GM19324 (cell line): ENCODE measurements at regions not wholly inside any gene's neighbourhood (a gene's known extent, or its start where the extent isn't known, plus 50 kb on each side); places are given as distances from the start of the nearest gene placed in this dataset.

Source experiments
- ATAC-seq: cut with Tn5 transposase; IDR thresholded peaks from one replicate; pipeline ENCODE4 v1.9.1; 2021; ENCODE audit warnings: mild to moderate bottlenecking, moderate library complexity; ENCODE audit not compliant: unreplicated experiment, low FRiP score

DNA sequence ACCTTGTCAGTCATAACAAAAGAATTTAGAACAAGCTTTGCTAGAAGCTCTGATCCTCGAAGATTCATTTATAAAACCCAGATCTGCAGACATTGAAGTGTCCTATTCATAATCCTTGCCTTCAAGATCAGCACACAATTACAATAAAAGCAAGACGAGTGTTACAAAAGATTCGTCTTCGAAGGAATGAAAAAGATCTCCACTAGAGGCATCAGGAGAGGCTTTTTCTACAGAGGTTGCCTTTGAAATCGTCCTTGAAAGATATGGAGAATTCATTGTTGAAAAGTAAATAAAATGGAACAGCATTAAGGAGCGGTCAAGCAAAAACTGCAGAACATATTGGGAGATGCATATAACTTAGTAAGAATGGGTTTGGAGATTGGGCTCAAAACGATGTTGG is 146.4 kb downstream of the BMP4 start:
- no peak for ATAC-seq

DNA sequence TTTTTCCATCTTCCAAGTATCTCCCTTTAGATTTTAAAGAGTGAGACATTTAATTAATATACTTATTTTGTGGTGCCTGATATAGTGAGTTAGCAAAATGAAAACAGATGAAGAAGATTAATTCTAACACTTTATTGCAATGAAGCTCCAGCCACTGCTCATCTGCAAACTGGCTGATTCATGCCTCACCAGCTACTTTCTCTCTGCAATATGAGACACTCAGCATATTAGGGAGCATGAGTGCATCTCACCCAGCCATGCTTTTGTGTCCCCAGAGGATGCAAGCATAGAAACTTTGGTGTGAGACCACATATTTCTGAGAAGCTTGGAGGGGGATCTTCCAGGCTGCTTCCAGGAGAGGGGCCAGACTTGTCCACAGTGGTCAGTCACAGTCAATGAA is 148.6 kb downstream of the BMP4 start:
- no peak for ATAC-seq

DNA sequence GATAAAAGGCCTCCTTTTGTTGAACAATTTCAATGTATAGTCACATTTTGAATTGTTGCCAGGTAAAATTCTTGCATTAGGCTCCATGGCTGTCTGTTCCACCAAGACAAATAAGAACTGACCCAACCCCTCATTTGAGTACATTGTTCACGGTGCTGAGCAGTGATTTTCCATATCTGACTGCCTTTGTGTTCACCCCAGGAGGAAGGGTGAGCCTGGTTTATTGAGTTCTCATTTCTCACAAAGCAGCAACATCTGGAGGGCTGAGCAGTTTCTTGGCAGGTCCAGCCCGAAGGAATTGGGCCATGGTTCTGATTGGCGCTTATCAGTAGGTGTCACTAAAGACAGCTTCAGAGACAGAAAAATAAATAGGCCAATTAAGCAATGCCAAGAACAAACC is 149.1 kb downstream of the BMP4 start:
- no peak for ATAC-seq

DNA sequence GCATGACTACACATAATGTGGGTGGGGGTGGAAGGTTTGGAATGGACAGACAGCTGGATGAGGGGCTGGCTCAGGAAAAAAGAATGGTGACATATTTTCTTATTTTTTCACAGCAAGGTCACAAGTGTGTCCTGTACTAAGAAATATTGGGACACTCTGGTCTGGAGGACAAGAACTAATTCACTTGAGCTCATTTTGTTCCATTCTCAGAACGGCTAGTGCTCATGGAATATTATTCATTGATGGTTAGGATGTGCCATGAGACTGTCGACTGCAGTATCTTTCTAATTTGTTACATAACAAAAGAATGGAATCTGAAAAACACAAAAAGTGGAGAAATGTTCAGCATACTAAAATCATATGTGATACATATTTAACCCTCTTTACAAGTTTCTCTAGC is 149.5 kb downstream of the BMP4 start:
- ATAC-seq: no peak

DNA sequence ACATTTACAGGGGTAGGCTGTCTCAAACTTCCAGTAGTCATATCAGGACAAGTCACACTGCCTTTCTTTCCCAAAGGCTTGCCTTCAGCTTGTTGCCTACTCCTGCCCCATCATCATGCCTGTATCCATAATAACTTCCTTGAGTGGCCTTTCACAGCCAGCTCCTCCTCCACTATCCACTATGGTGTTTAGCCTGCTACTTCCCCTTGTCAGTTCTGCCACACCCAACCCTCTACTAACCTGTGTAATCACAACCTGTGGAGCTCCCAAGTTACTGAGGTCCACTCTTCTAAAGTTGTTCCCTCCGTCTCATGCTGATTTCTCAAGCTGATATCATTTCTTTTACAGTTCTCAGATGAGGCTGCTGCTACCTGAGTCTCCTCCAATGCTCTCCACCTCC is 159.9 kb downstream of the BMP4 start:
- no peak for ATAC-seq

DNA sequence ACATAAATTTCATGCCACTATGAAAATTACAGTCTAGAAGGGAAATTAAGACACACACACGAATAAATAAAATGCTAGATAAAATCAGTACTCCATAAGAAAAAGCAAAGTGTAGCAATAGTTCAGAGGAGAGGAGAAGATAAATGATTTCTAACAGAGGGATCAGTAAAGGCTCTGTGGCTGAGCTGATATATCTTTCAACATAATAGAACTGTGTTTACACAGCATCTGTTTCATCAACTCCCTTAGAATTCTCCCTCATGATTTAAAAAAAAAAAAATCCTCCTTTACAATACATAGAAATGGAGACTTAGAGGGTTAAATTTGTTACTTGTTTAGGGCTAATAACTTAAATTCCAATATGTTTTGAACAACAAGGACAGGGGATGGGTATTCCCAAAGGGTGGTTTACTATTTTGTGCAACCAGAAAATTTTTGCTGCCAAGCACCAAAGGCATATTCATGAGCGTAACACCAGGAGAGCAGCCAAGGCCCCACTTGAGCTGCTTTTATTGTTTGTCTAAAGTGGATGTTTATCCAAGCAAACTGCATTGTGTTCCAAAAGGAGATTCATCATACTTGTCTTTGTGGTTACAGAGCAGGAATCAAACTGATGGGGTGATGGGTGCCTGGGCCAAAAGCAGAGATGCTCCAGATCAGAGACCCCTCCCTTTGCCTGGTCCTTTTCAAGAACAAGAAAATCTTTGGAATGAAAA is 162.7 kb downstream of the BMP4 start:
- no peak for ATAC-seq

DNA sequence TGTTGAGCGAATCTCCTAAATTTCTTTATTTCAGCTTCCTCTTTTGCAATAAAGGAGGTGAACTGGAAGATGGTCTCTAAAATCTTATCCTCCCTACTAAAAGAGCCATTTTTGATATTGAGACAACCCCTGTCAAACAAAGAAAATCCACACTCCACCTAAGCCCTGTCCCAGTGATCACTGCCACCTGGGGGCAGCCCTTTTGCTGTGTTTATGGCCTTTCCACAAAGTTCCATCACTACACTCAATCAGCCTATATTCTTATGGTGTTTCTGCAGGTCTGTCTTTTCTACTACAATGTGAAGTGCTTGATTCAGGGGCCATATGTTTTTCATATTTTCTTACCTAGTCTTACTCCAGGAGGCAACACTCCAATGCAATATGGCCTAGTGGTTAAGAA is 163.7 kb downstream of the BMP4 start:
- ATAC-seq: no peak

DNA sequence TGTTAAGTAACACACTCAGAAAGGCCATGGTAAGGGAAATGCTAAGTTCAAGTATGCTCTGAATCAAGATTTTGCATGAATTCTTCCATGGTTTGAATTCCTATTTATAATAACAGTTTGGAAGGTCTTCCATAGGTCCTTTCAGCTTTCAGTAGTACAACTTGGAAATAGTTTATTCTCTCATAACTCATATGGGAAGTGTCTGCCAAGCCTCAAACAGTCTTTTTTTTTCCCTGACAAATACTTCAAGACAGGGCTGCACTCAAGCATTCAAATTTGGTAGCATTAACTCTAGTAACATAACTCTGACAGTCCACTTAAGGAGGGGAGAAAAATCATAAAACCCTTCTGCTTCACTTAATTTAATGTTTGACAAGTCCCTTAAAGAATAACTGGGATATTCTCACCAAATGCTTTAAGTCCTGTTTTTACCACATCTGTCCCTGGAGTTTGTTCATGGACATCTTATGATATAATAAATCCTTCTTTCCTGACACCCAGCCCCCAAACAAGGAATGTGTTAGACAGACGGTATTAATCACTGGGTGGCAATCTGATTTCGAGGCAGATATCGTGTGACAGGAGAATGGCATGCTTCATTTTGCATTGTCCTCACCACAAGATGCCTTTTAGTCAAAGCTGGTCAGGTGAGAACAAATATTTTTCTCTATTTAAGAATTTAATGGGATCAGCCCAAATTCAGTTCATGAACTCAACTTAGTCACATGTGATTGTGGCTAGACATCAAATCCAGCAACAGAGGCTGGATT is 165.7 kb downstream of the BMP4 start:
- no peak for ATAC-seq

DNA sequence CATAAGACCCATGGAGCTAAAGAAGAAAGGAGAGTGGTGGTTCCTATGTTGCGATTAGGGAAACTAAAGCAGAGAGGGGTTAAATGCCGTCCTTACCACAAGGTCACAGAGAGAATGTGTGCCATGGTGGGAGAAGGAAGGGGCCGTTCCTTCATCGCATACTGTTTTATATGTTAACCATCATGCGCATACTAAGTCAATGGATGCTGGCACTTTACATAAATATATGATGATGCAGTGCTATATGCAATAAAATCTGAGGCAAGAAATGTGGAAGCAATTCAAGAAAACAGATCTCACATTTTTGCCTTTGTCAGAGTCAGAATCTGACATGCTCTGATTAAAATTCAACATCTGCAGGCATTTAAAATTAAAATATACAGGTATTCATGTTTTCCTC is 168.1 kb downstream of the BMP4 start:
- ATAC-seq: no peak

DNA sequence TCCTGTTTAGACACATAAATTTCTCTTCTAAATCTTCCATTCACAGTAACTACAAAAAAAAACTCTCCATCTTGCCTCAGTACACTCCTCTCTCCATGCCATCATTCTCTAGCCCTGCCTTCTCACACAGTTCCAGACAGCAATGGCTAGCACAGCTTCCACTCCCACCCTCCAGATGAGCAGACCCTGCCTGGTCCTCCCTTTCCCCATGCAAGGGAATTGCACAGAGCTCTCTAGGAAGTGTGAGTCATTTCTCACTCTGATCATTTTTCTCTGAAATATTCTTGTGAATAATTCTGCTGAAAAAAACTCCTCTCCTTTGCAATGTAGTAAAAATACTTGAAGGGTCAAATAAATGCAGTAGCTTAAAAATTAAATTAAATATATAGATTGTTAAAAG is 170.6 kb downstream of the BMP4 start:
- no peak for ATAC-seq

DNA sequence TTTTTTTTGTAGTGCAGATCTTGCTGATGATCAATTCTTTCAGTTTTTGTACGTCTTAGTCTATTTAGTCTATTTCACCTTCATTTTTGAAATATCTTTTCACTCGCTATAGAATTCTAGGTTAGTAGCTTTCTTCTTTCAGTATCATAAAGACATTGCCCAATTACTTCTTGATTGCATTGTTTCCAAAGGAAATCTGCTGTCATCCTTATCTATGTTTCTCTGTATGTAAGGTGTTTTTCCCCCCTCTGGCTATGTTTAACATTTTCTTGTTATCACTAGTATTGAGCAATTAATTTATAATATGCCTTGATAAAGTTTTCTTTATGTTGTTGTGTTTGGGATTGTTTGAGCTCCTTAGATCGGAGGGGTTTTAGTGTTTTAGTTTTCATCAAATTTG is 171.9 kb downstream of the BMP4 start:
- no peak for ATAC-seq

DNA sequence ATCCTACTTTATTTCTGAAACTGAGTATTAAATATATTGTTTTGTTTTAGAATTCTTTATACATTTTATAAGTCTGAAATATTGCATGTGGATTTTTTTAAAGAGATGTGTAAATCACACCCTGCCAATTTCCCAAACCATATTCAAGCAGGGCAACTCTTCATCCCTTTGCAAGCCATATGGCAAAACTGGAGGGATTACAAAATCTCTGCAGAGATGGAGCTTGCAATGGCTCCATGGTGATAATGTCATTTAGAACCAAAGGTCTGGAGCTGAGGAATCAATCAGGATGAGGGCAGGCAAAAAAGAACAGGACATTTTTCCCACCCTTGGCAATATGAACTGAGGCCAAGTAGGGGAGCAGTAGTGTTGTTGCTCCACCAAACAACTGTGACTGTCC is 173.4 kb downstream of the BMP4 start:
- ATAC-seq: no peak

DNA sequence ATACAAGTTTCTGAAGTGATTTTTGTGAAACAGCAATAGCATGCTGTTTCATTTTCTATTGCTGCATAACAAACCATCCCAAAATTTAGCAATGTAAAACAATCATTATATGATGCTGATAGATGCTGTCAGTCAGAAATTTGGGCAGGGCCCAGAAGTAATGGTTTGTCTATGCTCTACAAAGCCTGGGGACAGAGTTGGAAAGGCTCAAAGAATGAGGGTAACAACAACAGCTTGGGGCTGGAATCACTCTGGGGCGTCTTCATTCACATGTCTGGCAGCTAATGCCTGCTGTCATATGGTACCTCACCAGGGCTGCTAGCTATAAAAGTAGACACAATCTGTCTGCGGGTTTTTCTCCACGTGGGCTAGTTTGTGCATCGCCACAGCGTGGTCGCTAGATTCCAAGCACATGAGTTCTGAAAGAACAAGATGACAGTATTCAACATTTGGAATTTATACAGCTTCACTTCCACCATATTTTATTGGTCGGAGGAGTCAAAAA is 176.5 kb downstream of the BMP4 start:
- ATAC-seq: no peak

DNA sequence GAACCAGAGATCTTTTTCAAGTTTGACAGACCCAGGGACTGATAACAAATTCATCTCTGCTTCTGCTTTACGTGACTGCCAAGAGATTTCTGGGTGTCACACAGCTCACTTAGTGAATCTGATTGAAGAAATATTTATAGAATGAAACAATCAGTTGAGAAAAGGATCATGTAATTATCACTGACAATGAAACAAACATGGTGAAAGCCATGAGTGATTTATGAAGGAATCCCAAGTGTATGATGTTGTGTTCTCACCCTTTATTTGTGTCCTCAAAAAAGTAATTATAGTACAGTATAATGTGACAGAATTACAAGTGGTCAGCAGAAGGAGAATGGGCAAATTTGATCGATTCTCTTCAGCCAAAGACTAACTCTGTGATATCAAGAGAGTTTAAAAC is 177.3 kb downstream of the BMP4 start:
- ATAC-seq: no peak

DNA sequence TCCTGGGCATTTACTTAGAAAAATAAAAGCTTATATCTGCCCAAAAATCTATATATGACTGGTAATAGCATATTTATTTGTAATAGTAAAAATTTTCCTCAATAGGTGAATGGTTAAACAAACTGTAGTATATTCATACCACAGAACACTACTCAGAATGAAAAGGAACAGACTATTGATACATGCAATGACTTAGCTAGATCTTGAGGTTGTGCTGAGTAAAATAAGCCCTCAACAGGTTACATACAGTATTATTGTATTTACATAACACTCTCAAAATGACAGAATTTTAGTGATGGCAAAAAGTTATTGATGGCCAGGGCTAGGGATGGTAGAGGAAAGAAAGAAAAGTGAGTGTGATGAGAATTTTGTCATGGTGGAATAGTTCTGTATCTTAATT is 178.4 kb downstream of the BMP4 start:
- ATAC-seq: no peak

DNA sequence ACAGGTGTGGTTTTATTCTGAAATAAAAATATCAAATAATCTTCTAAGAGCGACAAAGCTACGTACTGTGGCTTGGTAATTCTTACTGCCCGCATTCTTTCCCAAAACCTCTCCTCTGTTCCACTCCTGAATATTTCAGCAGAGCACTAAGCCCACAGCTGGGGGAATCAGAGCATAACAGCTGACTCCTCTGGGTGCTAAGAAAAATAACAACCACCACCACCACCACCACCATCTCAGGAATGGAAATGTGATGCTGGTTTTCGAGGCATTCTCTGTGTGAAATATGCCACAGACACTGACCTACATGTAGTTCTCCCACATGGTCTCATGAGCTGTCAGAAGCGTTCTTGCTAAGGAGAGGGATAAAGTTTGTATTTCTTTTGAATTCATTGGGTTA is 183.7 kb downstream of the BMP4 start:
- no peak for ATAC-seq

DNA sequence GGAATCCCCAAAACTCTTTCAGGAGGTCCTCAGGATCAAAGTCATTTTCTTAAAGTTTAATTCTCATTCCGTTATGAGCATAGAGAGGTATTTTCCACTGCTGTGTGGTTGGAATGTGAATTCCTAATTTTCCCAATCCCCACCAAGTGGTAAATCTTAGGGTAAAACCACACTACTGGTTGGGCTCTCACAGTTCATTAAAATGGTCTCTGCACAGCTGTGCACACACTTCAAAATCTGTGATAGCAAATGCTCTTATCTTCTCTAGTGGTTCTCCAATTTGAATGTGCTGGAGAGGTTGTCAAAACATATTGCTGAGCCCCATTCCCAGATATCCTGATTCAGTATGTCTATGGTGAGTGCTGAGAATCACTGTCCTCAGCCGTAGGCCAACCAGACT is 189.1 kb downstream of the BMP4 start:
- ATAC-seq: no peak

DNA sequence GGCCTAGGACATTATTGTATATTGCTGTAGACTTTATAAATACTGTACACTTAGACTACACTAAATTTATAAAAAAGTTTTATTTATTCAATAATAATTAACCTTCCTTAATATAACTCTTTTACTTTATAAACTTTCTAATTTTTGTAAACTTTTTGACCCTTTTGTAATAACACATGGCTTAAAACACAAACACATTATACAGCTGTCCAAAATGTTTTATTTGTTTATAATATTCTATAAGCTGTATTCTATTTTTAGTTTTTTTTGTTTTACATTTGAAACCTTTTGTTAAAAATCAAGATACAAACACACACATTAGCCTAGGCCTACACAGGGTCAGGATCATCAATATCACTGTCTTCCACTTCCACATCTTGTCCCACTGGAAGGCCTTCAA is 190.0 kb downstream of the BMP4 start:
- no peak for ATAC-seq

DNA sequence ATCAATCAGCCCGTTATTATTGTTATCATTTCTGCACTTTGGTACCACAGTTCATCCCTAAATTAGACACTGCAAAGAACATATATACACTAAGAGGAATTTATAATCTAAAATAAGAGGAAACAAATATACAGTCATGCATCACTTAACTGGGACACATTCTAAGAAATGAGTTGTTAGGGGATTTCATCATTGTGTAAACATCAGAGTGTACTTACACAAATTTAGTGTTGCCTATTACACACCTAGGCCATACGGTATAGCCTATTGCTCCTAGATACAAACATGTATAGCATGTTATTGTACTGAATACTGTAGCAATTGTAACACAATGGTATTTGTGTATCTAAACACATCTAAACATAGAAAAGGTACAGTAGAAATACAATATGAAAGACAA is 190.5 kb downstream of the BMP4 start:
- no peak for ATAC-seq

DNA sequence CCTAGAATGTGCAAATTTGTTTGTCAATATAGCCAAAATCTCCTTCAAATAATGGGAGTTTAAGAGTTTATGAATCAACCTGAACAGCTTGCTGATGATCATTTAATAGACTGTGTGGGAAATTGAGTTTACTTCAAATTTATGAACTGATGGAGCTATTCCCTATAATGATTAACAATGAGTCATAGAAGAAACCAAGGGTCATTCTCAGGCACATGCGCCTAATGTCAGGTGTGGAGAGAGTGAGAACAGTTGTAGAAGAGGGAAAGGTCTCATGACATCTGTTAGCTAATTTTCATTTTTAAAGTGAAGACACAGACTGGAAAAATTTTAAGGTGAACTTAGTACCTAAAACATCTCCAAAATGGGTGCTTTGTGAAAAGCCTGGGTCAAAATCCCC is 191.8 kb downstream of the BMP4 start:
- ATAC-seq: no peak

DNA sequence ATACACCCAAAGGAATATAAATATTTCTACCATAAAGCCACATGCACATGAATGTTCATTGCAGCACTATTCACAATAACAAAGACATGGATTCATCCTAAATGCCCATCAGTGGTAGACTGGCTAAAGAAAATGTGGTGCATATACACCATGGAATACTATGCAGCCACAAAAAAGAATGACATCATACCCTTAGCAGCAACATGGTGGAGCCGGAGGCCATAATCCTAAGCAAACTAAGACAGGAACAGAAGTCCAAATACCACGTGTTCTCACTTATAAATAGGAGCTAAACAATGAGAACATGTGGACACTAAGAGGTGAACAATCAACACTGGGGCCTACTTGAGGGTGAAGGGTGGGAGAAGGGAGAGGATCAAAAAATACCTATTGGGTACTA is 198.5 kb downstream of the BMP4 start:
- ATAC-seq: no peak

DNA sequence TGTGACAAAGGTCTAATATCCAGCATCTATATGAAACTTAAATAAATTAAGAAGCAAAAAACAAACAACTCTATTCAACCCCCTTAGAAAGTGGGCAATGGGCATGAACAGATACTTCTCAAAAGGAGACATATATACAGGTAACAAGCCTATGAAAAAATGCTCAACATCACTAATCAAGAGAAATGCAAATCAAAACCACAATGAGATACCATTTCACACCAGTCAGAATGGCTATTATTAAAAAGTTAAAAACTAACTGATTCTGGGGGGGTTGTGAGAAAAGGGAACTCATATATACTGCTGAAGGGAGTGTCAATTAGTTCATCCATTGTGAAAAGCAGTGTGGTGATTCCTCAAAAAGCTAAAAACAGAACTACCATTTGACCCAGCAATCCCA is 198.9 kb downstream of the BMP4 start:
- ATAC-seq: no peak
